ENCODE measurements at regions not wholly inside any gene's neighbourhood (a gene's known extent, or its start where the extent isn't known, plus 50 kb on each side); places are given as distances from the start of the nearest gene placed in this dataset.

DNA sequence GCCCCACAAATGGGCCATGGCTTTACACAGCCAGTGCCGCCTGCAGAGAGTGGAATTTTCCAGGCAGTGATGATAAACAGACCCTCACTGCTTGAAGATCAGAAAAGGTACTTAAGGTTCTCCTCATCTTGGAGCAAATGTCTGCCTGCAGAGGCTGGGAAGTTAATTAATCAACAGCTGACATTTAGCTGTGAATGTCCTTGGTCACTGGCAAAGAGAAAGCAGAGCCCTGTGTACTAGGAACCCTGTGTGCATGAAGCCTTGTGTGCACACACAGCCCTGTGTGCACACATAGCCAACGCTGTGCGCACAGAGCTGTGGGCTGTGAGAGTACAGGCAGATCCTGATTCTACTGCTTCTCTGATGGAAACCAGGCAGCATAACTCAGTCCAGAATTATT, 291.6 kb upstream of the MKI67 start (continued):
- TF ChIP-seq, protein P1, sequence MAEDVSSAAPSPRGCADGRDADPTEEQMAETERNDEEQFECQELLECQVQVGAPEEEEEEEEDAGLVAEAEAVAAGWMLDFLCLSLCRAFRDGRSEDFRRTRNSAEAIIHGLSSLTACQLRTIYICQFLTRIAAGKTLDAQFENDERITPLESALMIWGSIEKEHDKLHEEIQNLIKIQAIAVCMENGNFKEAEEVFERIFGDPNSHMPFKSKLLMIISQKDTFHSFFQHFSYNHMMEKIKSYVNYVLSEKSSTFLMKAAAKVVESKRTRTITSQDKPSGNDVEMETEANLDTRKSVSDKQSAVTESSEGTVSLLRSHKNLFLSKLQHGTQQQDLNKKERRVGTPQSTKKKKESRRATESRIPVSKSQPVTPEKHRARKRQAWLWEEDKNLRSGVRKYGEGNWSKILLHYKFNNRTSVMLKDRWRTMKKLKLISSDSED (CRISPR knock-in tag; IDR thresholded peaks at IDR 0.05): no peak
- TF ChIP-seq FOXK1 (CRISPR knock-in tag; IDR thresholded peaks at IDR 0.05; ENCODE audit: borderline replicate concordance, low read depth) (no peak), MAFG (CRISPR knock-in tag; IDR thresholded peaks at IDR 0.05) (no peak)
- TF ChIP-seq, protein P2, sequence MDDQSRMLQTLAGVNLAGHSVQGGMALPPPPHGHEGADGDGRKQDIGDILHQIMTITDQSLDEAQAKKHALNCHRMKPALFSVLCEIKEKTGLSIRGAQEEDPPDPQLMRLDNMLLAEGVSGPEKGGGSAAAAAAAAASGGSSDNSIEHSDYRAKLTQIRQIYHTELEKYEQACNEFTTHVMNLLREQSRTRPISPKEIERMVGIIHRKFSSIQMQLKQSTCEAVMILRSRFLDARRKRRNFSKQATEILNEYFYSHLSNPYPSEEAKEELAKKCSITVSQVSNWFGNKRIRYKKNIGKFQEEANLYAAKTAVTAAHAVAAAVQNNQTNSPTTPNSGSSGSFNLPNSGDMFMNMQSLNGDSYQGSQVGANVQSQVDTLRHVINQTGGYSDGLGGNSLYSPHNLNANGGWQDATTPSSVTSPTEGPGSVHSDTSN (CRISPR knock-in tag; IDR thresholded peaks at IDR 0.05; ENCODE audit: borderline replicate concordance): no peak

DNA sequence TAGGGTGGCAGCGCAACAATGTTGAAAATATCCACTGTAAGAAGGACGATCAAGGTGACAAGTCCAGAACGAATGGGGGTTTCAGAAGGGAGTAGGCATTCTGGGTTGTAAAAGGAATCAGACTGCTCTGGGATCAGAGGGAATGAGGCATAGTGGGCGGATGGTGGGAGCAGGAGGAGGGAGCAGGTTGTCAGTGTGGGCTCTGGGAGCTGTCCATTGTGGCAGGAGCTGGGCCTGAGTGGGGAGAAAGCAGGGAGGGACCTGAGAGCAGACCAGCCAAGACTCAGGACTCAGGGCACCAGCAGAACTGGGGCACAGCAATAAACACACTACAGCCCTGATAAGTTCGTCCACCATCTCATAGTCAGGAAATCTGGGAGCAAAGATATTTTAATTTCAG, 292.6 kb upstream of the MKI67 start:
- BruUV-seq (replicated peaks): no TSS peak
- Histone ChIP-seq H3K79me2 (ENCODE audit: insufficient read depth, low read length) (no peaks in the 10 kb centered on the region), H2AFZ (ENCODE audit: low read length) (no peak overlapping the region), H3K27me3 (ENCODE audit: control insufficient read depth in 1 of 2, insufficient read depth in 2 of 2, low read length in 2 of 2) (peaks cover 0 to 15% of the 10 kb centered on the region in 2 experiments; a peak in 3 of 5 replicates), H4K20me1 (ENCODE audit: insufficient read depth, low read length) (no peaks in the 10 kb centered on the region), H3K9me3 (ENCODE audit: low read length) (no peaks in the 10 kb centered on the region), H3K4me2 (ENCODE audit: low read depth, low read length) (no peak overlapping the region), H3K4me3 (replicated peaks in 1 of 3; ENCODE audit: insufficient read depth in 1 of 3, low read depth in 2 of 3, low read length in 3 of 3) (no peak overlapping the region), H3K4me1 (ENCODE audit: insufficient read depth, low read length) (no peaks in the 10 kb centered on the region), H3K27ac (ENCODE audit: extremely low read length, insufficient read depth, low read length) (no peak overlapping the region), H3K36me3 (replicated peaks in 1 of 2; ENCODE audit: control insufficient read depth in 1 of 2, insufficient read depth in 2 of 2, low read length in 2 of 2) (no peaks in the 10 kb centered on the region), H3K9ac (ENCODE audit: insufficient read depth, low read depth, low read length) (no peak overlapping the region)
- FAIRE-seq (no peak), DNase-seq (ENCODE audit: low spot score) (no peak), ATAC-seq (no peak)
- POLR2A ChIA-PET: no interaction called here
- CTCF ChIA-PET (ENCODE audit: low intra/inter-chr PET ratio, low total read pairs): no interaction called here
- 21% methylated on average over 5 of the region's 5 CpGs for WGBS (ENCODE audit: low lambda C conversion rate)
- no peak for TF ChIP-seq ZNF343 (CRISPR knock-in tag; IDR thresholded peaks at IDR 0.05)
- TF ChIP-seq, protein P3, sequence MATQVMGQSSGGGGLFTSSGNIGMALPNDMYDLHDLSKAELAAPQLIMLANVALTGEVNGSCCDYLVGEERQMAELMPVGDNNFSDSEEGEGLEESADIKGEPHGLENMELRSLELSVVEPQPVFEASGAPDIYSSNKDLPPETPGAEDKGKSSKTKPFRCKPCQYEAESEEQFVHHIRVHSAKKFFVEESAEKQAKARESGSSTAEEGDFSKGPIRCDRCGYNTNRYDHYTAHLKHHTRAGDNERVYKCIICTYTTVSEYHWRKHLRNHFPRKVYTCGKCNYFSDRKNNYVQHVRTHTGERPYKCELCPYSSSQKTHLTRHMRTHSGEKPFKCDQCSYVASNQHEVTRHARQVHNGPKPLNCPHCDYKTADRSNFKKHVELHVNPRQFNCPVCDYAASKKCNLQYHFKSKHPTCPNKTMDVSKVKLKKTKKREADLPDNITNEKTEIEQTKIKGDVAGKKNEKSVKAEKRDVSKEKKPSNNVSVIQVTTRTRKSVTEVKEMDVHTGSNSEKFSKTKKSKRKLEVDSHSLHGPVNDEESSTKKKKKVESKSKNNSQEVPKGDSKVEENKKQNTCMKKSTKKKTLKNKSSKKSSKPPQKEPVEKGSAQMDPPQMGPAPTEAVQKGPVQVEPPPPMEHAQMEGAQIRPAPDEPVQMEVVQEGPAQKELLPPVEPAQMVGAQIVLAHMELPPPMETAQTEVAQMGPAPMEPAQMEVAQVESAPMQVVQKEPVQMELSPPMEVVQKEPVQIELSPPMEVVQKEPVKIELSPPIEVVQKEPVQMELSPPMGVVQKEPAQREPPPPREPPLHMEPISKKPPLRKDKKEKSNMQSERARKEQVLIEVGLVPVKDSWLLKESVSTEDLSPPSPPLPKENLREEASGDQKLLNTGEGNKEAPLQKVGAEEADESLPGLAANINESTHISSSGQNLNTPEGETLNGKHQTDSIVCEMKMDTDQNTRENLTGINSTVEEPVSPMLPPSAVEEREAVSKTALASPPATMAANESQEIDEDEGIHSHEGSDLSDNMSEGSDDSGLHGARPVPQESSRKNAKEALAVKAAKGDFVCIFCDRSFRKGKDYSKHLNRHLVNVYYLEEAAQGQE (IDR thresholded peaks at IDR 0.05; ENCODE audit: borderline replicate concordance in 1 of 2, low read depth in 1 of 2, low read length in 2 of 2): 0 out of 4 replicates have a peak, but pooled peaks of 1 of the 2 experiments have one; percentile 19
- in situ Hi-C loops (cut with HindIII; ENCODE audit: extremely low pct_ligation_motif_present, low pct_unique_long_range_greater_than_20kb) (no loop called here), intact Hi-C loops (cut with micrococcal nuclease; ENCODE audit: unreplicated experiment) (no loop called here)

Data from HepG2 (cell line).